LNCaP clone FGC (cell line): ENCODE measurements at regions not wholly inside any gene's neighbourhood (a gene's known extent, or its start where the extent isn't known, plus 50 kb on each side); places are given as distances from the start of the nearest gene placed in this dataset.
"Not testable (repeated sequence)": the region's sequence is repeated elsewhere in the genome, so short reads cannot be mapped to it uniquely, and the experiment has no call there.

ENCODE experiments used
- DNase-seq: peaks from one replicate; pipeline ENCODE4 v3.0.0-alpha.2; 2011; ENCODE audit warnings: low read depth
- H3K4me3 ChIP-seq: 2 replicates; pipeline ENCODE4 v1.5.1; 2011; ENCODE audit warnings: mild to moderate bottlenecking, low read depth, low read length, control low read depth
- CTCF ChIP-seq: IDR thresholded peaks from 2 replicates; pipeline ENCODE4 v1.5.1; 2012; ENCODE audit warnings: mild to moderate bottlenecking; ENCODE audit not compliant: control insufficient read depth, insufficient read depth; ENCODE audit errors: extremely low read depth

GRCh38 chr6:15148356-15148946 is 97.4 kb upstream of the JARID2 start:
- DNase-seq, result no peak
- no peak for TF ChIP-seq CTCF
- H3K4me3 ChIP-seq, result no peak overlapping the region

- no peak for TF ChIP-seq CTCF
- H3K4me3 ChIP-seq, result no peak overlapping the region
- no peak for DNase-seq
Observed at GRCh38 chr6:15150207-15150606, 95.7 kb upstream of the JARID2 start.

GRCh38 chr6:15152700-15153099 is 93.2 kb upstream of the JARID2 start:
- H3K4me3 ChIP-seq, result no peak overlapping the region
- TF ChIP-seq CTCF, result no peak
- DNase-seq, result no peak

- DNase-seq, result no peak
- no peak overlapping the region for H3K4me3 ChIP-seq
- TF ChIP-seq CTCF, result no peak
Observed at GRCh38 chr6:15153191-15153590, 92.7 kb upstream of the JARID2 start.

- no peak for DNase-seq
- TF ChIP-seq CTCF, result no peak
- no peak overlapping the region for H3K4me3 ChIP-seq
Observed at GRCh38 chr6:15157479-15157878, 88.4 kb upstream of the JARID2 start.

- H3K4me3 ChIP-seq, result no peak overlapping the region
- TF ChIP-seq CTCF, result no peak
- no peak for DNase-seq
Observed at GRCh38 chr6:15158821-15159619, 86.8 kb upstream of the JARID2 start.

- TF ChIP-seq CTCF, result no peak
- DNase-seq, result no peak
- H3K4me3 ChIP-seq, result no peak overlapping the region
Observed at GRCh38 chr6:15160812-15161211, 85.1 kb upstream of the JARID2 start.

GRCh38 chr6:15164855-15165254 is 81.0 kb upstream of the JARID2 start:
- DNase-seq, H3K4me3 ChIP-seq: not testable (repeated sequence)
